ENCODE measurements at regions not wholly inside any gene's neighbourhood (a gene's known extent, or its start where the extent isn't known, plus 50 kb on each side); places are given as distances from the start of the nearest gene placed in this dataset.

- no peaks in the 10 kb centered on the region for H3K9me3 Mint-ChIP-seq (ENCODE audit: unreplicated experiment)
- POLR2A ChIA-PET: no interaction called here
- Histone ChIP-seq H3K27me3 (replicated peaks; ENCODE audit: control insufficient read depth, insufficient read depth, low read length) (no peaks in the 10 kb centered on the region), H3K36me3 (ENCODE audit: control insufficient read depth, insufficient read depth, low read length) (no peaks in the 10 kb centered on the region), H3K9me3 (no peaks in the 10 kb centered on the region), H3K4me3 (ENCODE audit: low read depth, low read length) (no peak overlapping the region), H3K4me1 (no peaks in the 10 kb centered on the region)
- no TSS peak for BruUV-seq (replicated peaks)
- H3K27me3 Mint-ChIP-seq (ENCODE audit: insufficient read depth, unreplicated experiment): peaks cover 12% of the 10 kb centered on the region
- TF ChIP-seq CTCF (IDR thresholded peaks at IDR 0.05; ENCODE audit: insufficient read depth in 1 of 2, low read depth in 1 of 2, low read length in 1 of 2, severe bottlenecking in 1 of 2, unreplicated experiment in 1 of 2): no peak
- intact Hi-C loops (cut with micrococcal nuclease; ENCODE audit: unreplicated experiment): no loop called here
- no peaks in the 10 kb centered on the region for H3K36me3 Mint-ChIP-seq (ENCODE audit: insufficient read depth, unreplicated experiment)
- no peak overlapping the region for H3K27ac Mint-ChIP-seq (ENCODE audit: unreplicated experiment)
- no peak for DNase-seq
- no peak overlapping the region for H3K4me3 Mint-ChIP-seq (ENCODE audit: unreplicated experiment)
- H3K4me1 Mint-ChIP-seq (ENCODE audit: low read depth, unreplicated experiment): no peaks in the 10 kb centered on the region
- CTCF ChIA-PET: interaction anchor here (0.7 kb wide), 1 partner anchor 196 kb away, joined by 5 read pairs; no protein-coding TSS in a partner anchor
Observed at GRCh38 chr2:34161549-34161948, 562.5 kb upstream of the FAM98A start.

DNA sequence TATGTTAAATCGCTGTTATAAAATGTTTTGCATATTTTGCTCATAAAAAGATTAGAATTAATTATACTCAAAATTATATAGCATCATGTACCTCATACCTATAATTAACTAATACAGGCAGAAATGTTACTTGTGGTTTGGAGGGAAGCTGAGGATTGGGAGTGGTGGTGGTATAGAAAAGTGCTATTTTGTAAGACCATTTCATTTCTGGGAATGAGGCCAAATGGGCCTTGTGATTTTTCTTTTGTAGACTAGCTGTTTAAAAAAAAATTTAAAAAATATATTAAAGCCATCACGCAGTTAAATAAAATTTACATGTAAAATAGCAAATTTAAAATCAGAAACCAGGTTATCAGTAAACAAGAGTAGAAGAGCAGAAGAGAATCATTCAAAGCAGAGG is 560.8 kb upstream of the FAM98A start:
- intact Hi-C loops (cut with micrococcal nuclease; ENCODE audit: unreplicated experiment): no loop called here
- CTCF ChIA-PET: no interaction called here
- POLR2A ChIA-PET: no interaction called here
- Mint-ChIP-seq H3K4me1 (ENCODE audit: low read depth, unreplicated experiment) (no peaks in the 10 kb centered on the region), H3K27ac (ENCODE audit: unreplicated experiment) (no peak overlapping the region), H3K36me3 (ENCODE audit: insufficient read depth, unreplicated experiment) (no peaks in the 10 kb centered on the region), H3K9me3 (ENCODE audit: unreplicated experiment) (no peaks in the 10 kb centered on the region), H3K4me3 (ENCODE audit: unreplicated experiment) (no peak overlapping the region), H3K27me3 (ENCODE audit: insufficient read depth, unreplicated experiment) (peaks cover 12% of the 10 kb centered on the region)
- Histone ChIP-seq H3K27me3 (replicated peaks; ENCODE audit: control insufficient read depth, insufficient read depth, low read length) (no peaks in the 10 kb centered on the region), H3K4me1 (no peaks in the 10 kb centered on the region), H3K9me3 (no peaks in the 10 kb centered on the region), H3K4me3 (ENCODE audit: low read depth, low read length) (no peak overlapping the region), H3K36me3 (ENCODE audit: control insufficient read depth, insufficient read depth, low read length) (no peaks in the 10 kb centered on the region)
- no peak for TF ChIP-seq CTCF (IDR thresholded peaks at IDR 0.05; ENCODE audit: insufficient read depth in 1 of 2, low read depth in 1 of 2, low read length in 1 of 2, severe bottlenecking in 1 of 2, unreplicated experiment in 1 of 2)
- BruUV-seq (replicated peaks): no TSS peak
- no peak for DNase-seq

- Mint-ChIP-seq H3K9me3 (ENCODE audit: unreplicated experiment) (peaks cover 7% of the 10 kb centered on the region), H3K4me1 (ENCODE audit: low read depth, unreplicated experiment) (no peaks in the 10 kb centered on the region), H3K27me3 (ENCODE audit: insufficient read depth, unreplicated experiment) (peaks cover 4% of the 10 kb centered on the region), H3K36me3 (ENCODE audit: insufficient read depth, unreplicated experiment) (no peaks in the 10 kb centered on the region), H3K27ac (ENCODE audit: unreplicated experiment) (no peak overlapping the region), H3K4me3 (ENCODE audit: unreplicated experiment) (no peak overlapping the region)
- Histone ChIP-seq H3K4me1 (no peaks in the 10 kb centered on the region), H3K27me3 (replicated peaks; ENCODE audit: control insufficient read depth, insufficient read depth, low read length) (no peaks in the 10 kb centered on the region), H3K4me3 (ENCODE audit: low read depth, low read length) (no peak overlapping the region), H3K36me3 (ENCODE audit: control insufficient read depth, insufficient read depth, low read length) (no peaks in the 10 kb centered on the region), H3K9me3 (no peaks in the 10 kb centered on the region)
- TF ChIP-seq CTCF (IDR thresholded peaks at IDR 0.05; ENCODE audit: insufficient read depth in 1 of 2, low read depth in 1 of 2, low read length in 1 of 2, severe bottlenecking in 1 of 2, unreplicated experiment in 1 of 2): no peak
- intact Hi-C loops (cut with micrococcal nuclease; ENCODE audit: unreplicated experiment): no loop called here
- POLR2A ChIA-PET: no interaction called here
- CTCF ChIA-PET: no interaction called here
- DNase-seq: no peak
- BruUV-seq (replicated peaks): no TSS peak
Observed at GRCh38 chr2:34153484-34153883, 554.4 kb upstream of the FAM98A start.

Measured in Caco-2 (cell line).